Duodenal mucosa (tissue), 2 donors: ENCODE measurements at regions not wholly inside any gene's neighbourhood (a gene's known extent, or its start where the extent isn't known, plus 50 kb on each side); places are given as distances from the start of the nearest gene placed in this dataset.
A peak's percentile ranks its signal among the peaks of the same experiment; 100 is the strongest.

Experiments
- H3K27ac ChIP-seq: one replicate; pipeline ENCODE4 v1.7.0; 2013; ENCODE audit warnings: low read depth, low read length
- H3K27me3 ChIP-seq, 2 donors: one replicate each; pipeline ENCODE4 v1.7.0; 2013; ENCODE audit warnings: low read length in 2 of 2, control low read depth in 1 of 2; ENCODE audit not compliant: insufficient read depth in 2 of 2, control insufficient read depth in 1 of 2
- H3K36me3 ChIP-seq, 2 donors: one replicate each; pipeline ENCODE4 v1.7.0; 2013; ENCODE audit warnings: low read length in 2 of 2, control low read depth in 1 of 2; ENCODE audit not compliant: insufficient read depth in 2 of 2, control insufficient read depth in 1 of 2
- H3K4me1 ChIP-seq, 2 donors: one replicate each; pipeline ENCODE4 v1.7.0; 2013; ENCODE audit warnings: low read length in 2 of 2, control low read depth in 1 of 2; ENCODE audit not compliant: insufficient read depth in 2 of 2, control insufficient read depth in 1 of 2
- H3K4me3 ChIP-seq, 2 donors: one replicate each; pipeline ENCODE4 v1.7.0; 2013; ENCODE audit warnings: low read length in 2 of 2, low read depth in 1 of 2
- H3K9ac ChIP-seq, 2 donors: one replicate each; pipeline ENCODE4 v1.7.0; 2013; ENCODE audit warnings: low read length in 2 of 2, low read depth in 1 of 2
- H3K9me3 ChIP-seq, 2 donors: one replicate each; pipeline ENCODE4 v1.7.0; 2013; ENCODE audit warnings: low read length in 2 of 2, control low read depth in 1 of 2; ENCODE audit not compliant: control insufficient read depth in 1 of 2

DNA sequence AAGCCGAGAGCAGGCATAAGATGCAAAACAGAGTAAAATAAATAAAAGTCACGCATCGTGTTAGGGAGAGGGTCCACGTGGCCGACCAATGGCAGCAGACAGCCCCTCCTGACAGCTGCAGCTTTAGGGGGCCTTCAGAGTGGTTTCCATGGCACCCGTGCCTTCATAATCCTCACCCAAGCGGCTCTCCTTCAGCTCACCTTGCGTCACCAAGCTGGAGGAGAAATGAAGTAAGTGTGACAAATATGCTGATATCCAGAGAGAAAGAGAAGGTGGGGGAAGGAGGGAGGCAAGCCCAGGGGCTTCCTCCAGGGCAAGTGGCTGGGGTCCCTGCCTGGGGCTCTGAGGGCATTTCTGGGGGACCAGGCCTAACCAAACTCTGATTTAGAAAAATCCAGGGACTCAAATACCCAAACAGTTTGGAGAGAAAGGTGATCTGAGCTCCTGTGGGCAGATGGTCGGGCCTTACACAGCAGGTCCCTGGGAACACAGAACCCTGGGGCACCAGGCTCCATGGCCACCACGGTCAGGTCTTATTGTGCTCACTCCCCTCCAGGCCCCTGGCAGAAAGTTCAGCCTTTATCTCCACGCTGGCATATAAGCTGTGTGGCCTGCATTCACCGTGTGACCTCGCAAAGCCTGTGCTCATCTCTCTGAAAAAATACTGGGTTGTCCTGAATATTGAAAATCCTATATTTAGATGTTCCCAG is 80.7 kb upstream of the TNRC6C start:
- Histone ChIP-seq H3K4me3 (no peak overlapping the region), H3K27ac (no peak overlapping the region), H3K36me3 (no peaks in the 10 kb centered on the region), H3K27me3 (peaks cover 0 to 11% of the 10 kb centered on the region in 2 donors), H3K9ac (no peak overlapping the region), H3K4me1 (peaks cover 21 to 22% of the 10 kb centered on the region in 2 donors), H3K9me3 (no peaks in the 10 kb centered on the region)

GRCh38 chr17:77879226-77879895 is 79.1 kb upstream of the TNRC6C start:
- Histone ChIP-seq H3K4me3 (no peak overlapping the region), H3K9ac (no peak overlapping the region), H3K36me3 (no peaks in the 10 kb centered on the region), H3K27ac (no peak overlapping the region), H3K4me1 (peaks cover 21 to 28% of the 10 kb centered on the region in 2 donors), H3K27me3 (peaks cover 0 to 2% of the 10 kb centered on the region in 2 donors), H3K9me3 (no peaks in the 10 kb centered on the region)

- peaks cover 0 to 2% of the 10 kb centered on the region in 2 donors for H3K27me3 ChIP-seq
- H3K9ac ChIP-seq: no peak overlapping the region
- H3K36me3 ChIP-seq: no peaks in the 10 kb centered on the region
- H3K4me1 ChIP-seq: peaks cover 21 to 28% of the 10 kb centered on the region in 2 donors
- H3K27ac ChIP-seq: no peak overlapping the region
- no peaks in the 10 kb centered on the region for H3K9me3 ChIP-seq
- H3K4me3 ChIP-seq: no peak overlapping the region
Observed at GRCh38 chr17:77879896-77880280, 78.6 kb upstream of the TNRC6C start.

GRCh38 chr17:77880711-77881450 is 77.6 kb upstream of the TNRC6C start:
- Histone ChIP-seq H3K4me1 (peaks cover 21 to 28% of the 10 kb centered on the region in 2 donors), H3K27ac (peak overlapping the region; percentile 43), H3K9ac (no peak overlapping the region), H3K27me3 (peaks cover 2% of the 10 kb centered on the region in 2 donors), H3K9me3 (no peaks in the 10 kb centered on the region), H3K4me3 (peak overlapping the region in 1 of 2 donors; percentile 48), H3K36me3 (no peaks in the 10 kb centered on the region)

DNA sequence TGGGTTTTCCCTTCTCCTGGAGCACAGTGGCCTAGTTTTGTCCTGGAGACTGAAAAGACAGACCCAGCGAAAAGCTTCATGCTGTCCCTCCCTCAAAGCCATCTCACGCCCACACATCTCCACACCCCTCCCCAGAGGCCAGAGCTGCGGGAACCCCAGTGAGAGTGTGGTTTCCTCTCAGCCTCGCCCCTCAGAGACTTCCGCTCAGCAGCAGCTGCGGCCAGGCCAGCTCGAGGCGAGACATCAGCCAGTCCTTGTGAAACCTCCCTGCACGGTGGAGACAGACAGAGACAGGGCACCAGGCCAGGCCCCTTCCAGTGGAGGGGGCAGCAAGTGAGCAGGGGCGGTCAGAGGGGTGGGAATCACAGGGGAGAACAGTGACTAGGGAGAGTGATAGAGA is 77.0 kb upstream of the TNRC6C start:
- no peak overlapping the region for H3K27ac ChIP-seq

DNA sequence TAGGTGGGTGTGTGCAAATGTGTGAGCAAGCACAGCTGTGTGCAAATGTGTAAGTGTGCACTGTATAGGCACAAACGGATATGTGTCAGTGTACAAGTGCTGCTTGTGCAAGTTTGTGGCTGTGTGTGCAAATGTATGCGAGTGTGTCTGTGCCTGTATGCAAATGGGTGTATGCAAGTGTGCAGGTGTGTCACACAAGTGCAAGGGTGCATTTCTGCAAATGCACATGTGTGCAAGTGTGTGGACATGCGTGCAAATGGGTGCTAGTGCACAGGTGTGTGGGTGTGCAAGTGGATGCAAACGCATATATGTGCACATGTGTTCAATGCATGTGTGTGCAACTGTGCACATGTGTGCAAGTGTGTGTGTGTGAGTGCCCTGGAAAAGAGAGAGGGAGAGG is 76.5 kb upstream of the TNRC6C start:
- H3K36me3 ChIP-seq: no peaks in the 10 kb centered on the region
- no peak overlapping the region for H3K9ac ChIP-seq
- peak overlapping the region; percentile 48 to 53 for H3K4me3 ChIP-seq
- peaks cover 13% of the 10 kb centered on the region in 2 donors for H3K27me3 ChIP-seq
- no peaks in the 10 kb centered on the region for H3K9me3 ChIP-seq
- H3K4me1 ChIP-seq: peaks cover 23 to 30% of the 10 kb centered on the region in 2 donors
- no peak overlapping the region for H3K27ac ChIP-seq

More for the DNA sequence above, 77.0 kb upstream of the TNRC6C start:
- Histone ChIP-seq H3K4me1 (peaks cover 21 to 28% of the 10 kb centered on the region in 2 donors), H3K9me3 (no peaks in the 10 kb centered on the region), H3K4me3 (peak overlapping the region; percentile 48 to 53), H3K27me3 (peaks cover 8 to 9% of the 10 kb centered on the region in 2 donors), H3K36me3 (no peaks in the 10 kb centered on the region), H3K9ac (no peak overlapping the region)

- peaks cover 29 to 36% of the 10 kb centered on the region in 2 donors for H3K4me1 ChIP-seq
- peak overlapping the region; percentile 52 for H3K27ac ChIP-seq
- peaks cover 19 to 20% of the 10 kb centered on the region in 2 donors for H3K27me3 ChIP-seq
- no peak overlapping the region for H3K9ac ChIP-seq
- H3K4me3 ChIP-seq: peak overlapping the region in 1 of 2 donors; percentile 53
- no peaks in the 10 kb centered on the region for H3K9me3 ChIP-seq
- no peaks in the 10 kb centered on the region for H3K36me3 ChIP-seq
Observed at GRCh38 chr17:77882481-77883212, 75.9 kb upstream of the TNRC6C start.

DNA sequence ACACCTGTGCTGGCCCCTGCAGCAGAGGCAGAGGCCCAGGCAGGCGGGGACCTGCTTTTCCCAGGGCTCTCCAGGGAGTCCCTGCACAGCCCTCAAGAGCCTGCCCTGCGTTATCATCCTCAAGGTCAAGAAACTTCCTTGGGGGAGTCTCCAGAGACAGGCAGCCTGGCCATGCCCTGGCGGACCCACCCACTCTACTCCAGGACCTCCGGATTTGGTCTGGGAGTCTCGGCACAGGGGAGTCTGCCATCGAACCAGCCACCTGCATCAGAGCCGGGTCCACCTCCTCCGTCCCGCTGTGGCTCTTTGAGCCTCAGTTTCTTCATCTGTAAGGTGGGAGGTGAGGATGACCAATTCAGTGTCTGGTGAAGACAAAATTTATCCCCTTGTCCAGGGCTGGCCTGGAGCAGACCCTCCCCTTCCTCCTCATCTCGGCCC is 75.3 kb upstream of the TNRC6C start:
- no peaks in the 10 kb centered on the region for H3K9me3 ChIP-seq
- peak overlapping the region; percentile 52 for H3K27ac ChIP-seq
- H3K36me3 ChIP-seq: no peaks in the 10 kb centered on the region
- H3K4me1 ChIP-seq: peaks cover 35 to 42% of the 10 kb centered on the region in 2 donors
- peaks cover 21 to 25% of the 10 kb centered on the region in 2 donors for H3K27me3 ChIP-seq
- H3K9ac ChIP-seq: no peak overlapping the region
- H3K4me3 ChIP-seq: no peak overlapping the region

DNA sequence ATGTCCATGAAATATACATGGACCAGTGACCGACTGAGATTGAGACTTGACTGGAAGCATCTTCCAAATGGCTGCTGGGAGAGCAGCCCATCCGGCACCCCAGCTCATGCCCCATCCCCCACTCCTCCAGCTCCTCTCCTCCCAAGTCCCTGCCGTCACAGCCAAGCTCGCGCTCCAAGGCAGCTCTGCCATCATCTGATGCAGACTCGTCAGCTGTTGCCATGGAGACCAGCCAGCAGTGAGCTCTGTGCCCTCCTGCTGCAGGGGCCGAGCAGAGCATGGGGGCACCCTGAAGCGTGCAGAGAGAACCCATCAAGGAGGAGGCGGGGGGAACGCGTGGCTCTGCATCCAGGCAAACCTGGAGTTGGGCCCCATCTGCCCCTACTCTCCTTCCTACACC is 74.5 kb upstream of the TNRC6C start:
- Histone ChIP-seq H3K4me3 (no peak overlapping the region), H3K27ac (no peak overlapping the region)

More for the DNA sequence above, 74.5 kb upstream of the TNRC6C start:
- peaks cover 21 to 26% of the 10 kb centered on the region in 2 donors for H3K27me3 ChIP-seq
- H3K4me1 ChIP-seq: peaks cover 35 to 43% of the 10 kb centered on the region in 2 donors
- H3K9ac ChIP-seq: no peak overlapping the region
- H3K9me3 ChIP-seq: no peaks in the 10 kb centered on the region
- no peaks in the 10 kb centered on the region for H3K36me3 ChIP-seq
